ENCODE measurements at regions not wholly inside any gene's neighbourhood (a gene's known extent, or its start where the extent isn't known, plus 50 kb on each side); places are given as distances from the start of the nearest gene placed in this dataset.

GRCh38 chr21:15264084-15264665, 199.4 kb upstream of the NRIP1 start (continued):
- TF ChIP-seq E2F4 (IDR thresholded peaks at IDR 0.05; ENCODE audit: low read depth, low read length) (no peak), CBX3 (IDR thresholded peaks at IDR 0.05; ENCODE audit: borderline replicate concordance, low read depth) (no peak), MYC (IDR thresholded peaks at IDR 0.05; ENCODE audit: insufficient read depth, insufficient read length, insufficient replicate concordance, low read length, severe bottlenecking) (no peak)

- no peak overlapping the region for H3K4me3 ChIP-seq
- CTCF ChIA-PET: no interaction called here
- ATAC-seq (no peak), DNase-seq (ENCODE audit: low read depth, low spot score) (no peak), FAIRE-seq (no peak)
- no peaks in the 10 kb centered on the region for H3K9me3 ChIP-seq (replicated peaks; ENCODE audit: control insufficient read depth, insufficient read depth, low read length)
- no peaks in the 10 kb centered on the region for H3K79me2 ChIP-seq (ENCODE audit: control insufficient read depth, insufficient read depth, low read length)
- POLR2A ChIA-PET: no interaction called here
- intact Hi-C loops (cut with micrococcal nuclease; ENCODE audit: unreplicated experiment) (no loop called here), in situ Hi-C loops (cut with MboI) (no loop called here)
- no peak overlapping the region for H3K4me2 ChIP-seq (ENCODE audit: control insufficient read depth, insufficient read depth)
- H3K36me3 ChIP-seq (ENCODE audit: control insufficient read depth in 2 of 2, insufficient read depth in 2 of 2, low read length in 1 of 2): no peaks in the 10 kb centered on the region
- 36% methylated on average over 4 of the region's 4 CpGs for WGBS (ENCODE audit: insufficient coverage, insufficient replicate concordance, low lambda C conversion rate, missing lambda C conversion rate)
- no TSS peak for BruUV-seq (replicated peaks)
- H3K27me3 ChIP-seq (replicated peaks in 1 of 2; ENCODE audit: control insufficient read depth in 2 of 2, insufficient read depth in 2 of 2, low read length in 1 of 2): no peaks in the 10 kb centered on the region
- no peak overlapping the region for H3K9ac ChIP-seq (ENCODE audit: control insufficient read depth, insufficient read depth, low read length)
- H2AFZ ChIP-seq (ENCODE audit: control insufficient read depth, low read depth, low read length): no peak overlapping the region
- H3K4me1 ChIP-seq (ENCODE audit: control insufficient read depth, insufficient read depth, low read length): no peaks in the 10 kb centered on the region
- H3K27ac ChIP-seq (ENCODE audit: control insufficient read depth, insufficient read depth): no peak overlapping the region
- no peaks in the 10 kb centered on the region for H4K20me1 ChIP-seq (ENCODE audit: control insufficient read depth, insufficient read depth)
- SMC1A ChIA-PET (ENCODE audit: uncharacterized antibody, unreplicated experiment): no interaction called here
- RAD21 ChIA-PET (ENCODE audit: unreplicated experiment): no interaction called here
- no peak for TF ChIP-seq NFYA (IDR thresholded peaks at IDR 0.05; ENCODE audit: borderline replicate concordance, low read depth, low read length)
- no peak for TF ChIP-seq CUX1 (IDR thresholded peaks at IDR 0.05; ENCODE audit: insufficient replicate concordance, low read depth, low read length)
- TF ChIP-seq NR2C2 (IDR thresholded peaks at IDR 0.05; ENCODE audit: borderline replicate concordance, control insufficient read depth, insufficient read length, low read depth): no peak
- no peak for TF ChIP-seq BHLHE40 (IDR thresholded peaks at IDR 0.05; ENCODE audit: borderline replicate concordance in 1 of 2, low read depth in 2 of 2, low read length in 1 of 2)
- TF ChIP-seq RCOR1 (conservative IDR thresholded peaks at IDR 0.05; ENCODE audit: low read depth, low read length): no peak
- no peak for TF ChIP-seq MYB (IDR thresholded peaks at IDR 0.05; ENCODE audit: borderline replicate concordance, low read depth, low read length)
- no peak for TF ChIP-seq FOXK2 (IDR thresholded peaks at IDR 0.05)
- TF ChIP-seq MXI1 (IDR thresholded peaks at IDR 0.05; ENCODE audit: low read depth, low read length): no peak
- TF ChIP-seq SMARCA5 (IDR thresholded peaks at IDR 0.05): no peak
- no peak for TF ChIP-seq TAF1 (IDR thresholded peaks at IDR 0.05; ENCODE audit: borderline replicate concordance, low read depth, low read length)
Measured at GRCh38 chr21:15272171-15272570, 207.4 kb upstream of the NRIP1 start.
